ENCODE measurements at regions not wholly inside any gene's neighbourhood (a gene's known extent, or its start where the extent isn't known, plus 50 kb on each side); places are given as distances from the start of the nearest gene placed in this dataset.

- TF ChIP-seq CTCF (IDR thresholded peaks at IDR 0.05) (no peak), POLR2A (IDR thresholded peaks at IDR 0.05) (no peak)
These were observed 1049.0 kb upstream of the GRIA3 start for GRCh38 chrX:122135070-122135469.
